Testis (tissue), 2 donors: ENCODE measurements at regions not wholly inside any gene's neighbourhood (a gene's known extent, or its start where the extent isn't known, plus 50 kb on each side); places are given as distances from the start of the nearest gene placed in this dataset.

Experiments used
- CTCF ChIP-seq, 3 experiments: fragments of 450-650 bp in 2 of 3; fragments of 200-600 bp in 1 of 3; sonication (generic) in 1 of 3; IDR thresholded peaks; one replicate each; pipeline ENCODE4 v1.5.1; 2016 to 2019; ENCODE audit warnings: antibody characterized with exemption in 3 of 3, mild to moderate bottlenecking in 2 of 3, moderate library complexity in 1 of 3
- POLR2A ChIP-seq: fragments of 450-650 bp; IDR thresholded peaks from one replicate; pipeline ENCODE4 v1.6.1; 2017; ENCODE audit warnings: antibody characterized with exemption, mild to moderate bottlenecking, moderate library complexity

- no peak for TF ChIP-seq CTCF (IDR thresholded peaks at IDR 0.05)
- no peak for TF ChIP-seq POLR2A
Measured at GRCh38 chr9:103713631-103714030, 380.5 kb upstream of the SMC2 start.
